DMS 273 treated with DMSO at 0.1 percent for 48 hours (cell line): ENCODE measurements at regions not wholly inside any gene's neighbourhood (a gene's known extent, or its start where the extent isn't known, plus 50 kb on each side); places are given as distances from the start of the nearest gene placed in this dataset.

Experiments used
- DNase-seq: peaks from one replicate; lab custom pipeline; 2025; lab: John Stamatoyannopoulos, UW

GRCh38 chr10:118537623-118538022, 57.8 kb downstream of the PRLHR start:
- no peak for DNase-seq

GRCh38 chr10:118534136-118534535, 61.3 kb downstream of the PRLHR start:
- DNase-seq: no peak

GRCh38 chr10:118531105-118531852, 64.2 kb downstream of the PRLHR start:
- DNase-seq: no peak

- DNase-seq: no peak
These were observed 67.0 kb downstream of the PRLHR start for GRCh38 chr10:118528426-118528825.

GRCh38 chr10:118523775-118524174, 71.7 kb downstream of the PRLHR start:
- no peak for DNase-seq

- DNase-seq: no peak
These were observed 72.5 kb downstream of the PRLHR start for GRCh38 chr10:118522791-118523498.

GRCh38 chr10:118521415-118522117, 73.9 kb downstream of the PRLHR start:
- DNase-seq: no peak

GRCh38 chr10:118520116-118520742, 75.2 kb downstream of the PRLHR start:
- no peak for DNase-seq

- DNase-seq: no peak
These were observed 77.4 kb downstream of the PRLHR start for GRCh38 chr10:118518095-118518494.

- no peak for DNase-seq
These were observed 78.7 kb downstream of the PRLHR start for GRCh38 chr10:118516716-118517115.

GRCh38 chr10:118513174-118513573, 82.3 kb downstream of the PRLHR start:
- DNase-seq: no peak

- DNase-seq: no peak
These were observed 83.7 kb downstream of the PRLHR start for GRCh38 chr10:118511711-118512110.

- DNase-seq: no peak
These were observed 86.6 kb downstream of the PRLHR start for GRCh38 chr10:118508863-118509262.

GRCh38 chr10:118508355-118508754, 87.1 kb downstream of the PRLHR start:
- DNase-seq: no peak

GRCh38 chr10:118506671-118507590, 88.5 kb downstream of the PRLHR start:
- DNase-seq: no peak

- DNase-seq: no peak
These were observed 90.1 kb downstream of the PRLHR start for GRCh38 chr10:118505363-118505762.

- DNase-seq: no peak
These were observed 90.8 kb downstream of the PRLHR start for GRCh38 chr10:118504467-118505205.

GRCh38 chr10:118504044-118504443, 91.4 kb downstream of the PRLHR start:
- no peak for DNase-seq

GRCh38 chr10:118503192-118503591, 92.3 kb downstream of the PRLHR start:
- no peak for DNase-seq

- DNase-seq: no peak
These were observed 93.6 kb downstream of the PRLHR start for GRCh38 chr10:118501637-118502440.
